MM.1S (cell line): ENCODE measurements at regions not wholly inside any gene's neighbourhood (a gene's known extent, or its start where the extent isn't known, plus 50 kb on each side); places are given as distances from the start of the nearest gene placed in this dataset.

ENCODE experiments used
- DNase-seq: peaks from one replicate; pipeline ENCODE4 v3.0.0-alpha.2; 2015
- H2AFZ ChIP-seq: fragments of 300-600 bp; sonication (generic); 2 replicates; pipeline ENCODE4 v1.6.0; 2016; ENCODE audit warnings: antibody characterized with exemption, low read length
- H3F3A ChIP-seq: fragments of 300-600 bp; sonication (generic); 2 replicates; pipeline ENCODE4 v1.6.1; 2016; ENCODE audit warnings: mild to moderate bottlenecking, antibody characterized with exemption, low read length, moderate library complexity, mixed read lengths; ENCODE audit not compliant: insufficient read depth
- H3K27ac ChIP-seq: fragments of 300-600 bp; sonication (generic); 2 replicates; pipeline ENCODE4 v1.5.1; 2016; ENCODE audit warnings: mild to moderate bottlenecking, low read length
- H3K27me3 ChIP-seq: fragments of 300-600 bp; sonication (generic); replicated peaks from 2 replicates; pipeline ENCODE4 v1.6.0; 2016; ENCODE audit warnings: low read length; ENCODE audit not compliant: insufficient read depth
- H3K36me3 ChIP-seq: fragments of 300-600 bp; sonication (generic); replicated peaks from 2 replicates; pipeline ENCODE4 v1.6.1; 2016; ENCODE audit warnings: mild to moderate bottlenecking, low read length, mixed read lengths; ENCODE audit not compliant: insufficient read depth
- H3K4me1 ChIP-seq: fragments of 300-600 bp; sonication (generic); 2 replicates; pipeline ENCODE4 v1.6.1; 2016; ENCODE audit warnings: low read length, mixed read lengths
- H3K4me2 ChIP-seq: fragments of 300-600 bp; sonication (generic); 2 replicates; pipeline ENCODE4 v1.6.0; 2016; ENCODE audit warnings: low read depth, low read length
- H3K4me3 ChIP-seq: fragments of 300-600 bp; sonication (generic); 2 replicates; pipeline ENCODE4 v1.5.1; 2016; ENCODE audit warnings: low read length, mixed read lengths
- H3K79me2 ChIP-seq: fragments of 300-600 bp; sonication (generic); 2 replicates; pipeline ENCODE4 v1.6.1; 2016; ENCODE audit warnings: mixed run types, low read length, mixed read lengths
- H3K9ac ChIP-seq: fragments of 300-600 bp; sonication (generic); 2 replicates; pipeline ENCODE4 v1.6.1; 2016; ENCODE audit warnings: low read length, mixed read lengths
- H3K9me2 ChIP-seq: fragments of 300-600 bp; sonication (generic); replicated peaks from 2 replicates; pipeline ENCODE4 v1.6.1; 2016; ENCODE audit warnings: mild to moderate bottlenecking, low read length, mixed read lengths; ENCODE audit not compliant: insufficient read depth
- H3K9me3 ChIP-seq: fragments of 300-600 bp; sonication (generic); replicated peaks from 2 replicates; pipeline ENCODE4 v1.6.1; 2016; ENCODE audit warnings: mild to moderate bottlenecking, low read length, mixed read lengths; ENCODE audit not compliant: insufficient read depth
- H4K20me1 ChIP-seq: fragments of 300-600 bp; sonication (generic); 2 replicates; pipeline ENCODE4 v1.6.1; 2016; ENCODE audit warnings: mild to moderate bottlenecking, low read length, moderate library complexity, mixed read lengths; ENCODE audit not compliant: insufficient read depth
- EZH2 ChIP-seq: fragments of 300-600 bp; sonication (generic); optimal IDR thresholded peaks from 2 replicates; pipeline ENCODE3; 2017; ENCODE audit warnings: low read depth, mild to moderate bottlenecking, antibody characterized with exemption, low read length, mixed read lengths
- EZH2phosphoT487 ChIP-seq: fragments of 300-600 bp; sonication (generic); IDR thresholded peaks from 2 replicates; pipeline ENCODE4 v1.6.1; 2018; ENCODE audit warnings: antibody characterized with exemption, low read length
- TF ChIP-seq, protein P1 (sequence below): fragments of 300-600 bp; sonication (generic); IDR thresholded peaks from 2 replicates; pipeline ENCODE4 v1.5.1; 2016; ENCODE audit warnings: antibody characterized with exemption, low read length, mixed read lengths

DNA sequence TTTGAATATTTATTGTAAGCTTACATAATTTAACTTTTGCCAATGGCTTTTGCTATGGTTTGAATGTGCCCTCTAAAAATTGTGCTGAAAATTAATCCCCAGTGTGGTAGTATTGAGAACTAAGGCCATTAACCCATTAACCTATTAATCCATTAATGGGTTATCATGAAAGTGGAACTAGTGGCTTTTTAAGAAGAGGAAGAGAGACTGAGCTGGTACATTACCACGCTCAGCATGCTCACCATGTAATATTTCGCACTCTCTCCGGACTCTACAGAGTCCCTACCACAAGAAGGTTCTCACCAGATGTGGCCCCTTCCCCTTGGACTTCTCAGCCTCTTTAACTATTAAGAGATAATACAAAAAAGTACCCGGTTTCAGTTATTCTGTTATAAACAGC, 164.4 kb upstream of the ZRANB2 start:
- Histone ChIP-seq H3K27ac (no peak overlapping the region), H3K9ac (no peak overlapping the region), H3K27me3 (no peaks in the 10 kb centered on the region), H3K36me3 (no peaks in the 10 kb centered on the region), H3K9me2 (no peaks in the 10 kb centered on the region), H3K4me1 (no peaks in the 10 kb centered on the region), H3K4me2 (no peak overlapping the region), H3K9me3 (no peaks in the 10 kb centered on the region), H3F3A (no peaks in the 10 kb centered on the region), H3K79me2 (no peaks in the 10 kb centered on the region), H4K20me1 (no peaks in the 10 kb centered on the region), H2AFZ (no peak overlapping the region), H3K4me3 (no peak overlapping the region)
- TF ChIP-seq, protein P1, sequence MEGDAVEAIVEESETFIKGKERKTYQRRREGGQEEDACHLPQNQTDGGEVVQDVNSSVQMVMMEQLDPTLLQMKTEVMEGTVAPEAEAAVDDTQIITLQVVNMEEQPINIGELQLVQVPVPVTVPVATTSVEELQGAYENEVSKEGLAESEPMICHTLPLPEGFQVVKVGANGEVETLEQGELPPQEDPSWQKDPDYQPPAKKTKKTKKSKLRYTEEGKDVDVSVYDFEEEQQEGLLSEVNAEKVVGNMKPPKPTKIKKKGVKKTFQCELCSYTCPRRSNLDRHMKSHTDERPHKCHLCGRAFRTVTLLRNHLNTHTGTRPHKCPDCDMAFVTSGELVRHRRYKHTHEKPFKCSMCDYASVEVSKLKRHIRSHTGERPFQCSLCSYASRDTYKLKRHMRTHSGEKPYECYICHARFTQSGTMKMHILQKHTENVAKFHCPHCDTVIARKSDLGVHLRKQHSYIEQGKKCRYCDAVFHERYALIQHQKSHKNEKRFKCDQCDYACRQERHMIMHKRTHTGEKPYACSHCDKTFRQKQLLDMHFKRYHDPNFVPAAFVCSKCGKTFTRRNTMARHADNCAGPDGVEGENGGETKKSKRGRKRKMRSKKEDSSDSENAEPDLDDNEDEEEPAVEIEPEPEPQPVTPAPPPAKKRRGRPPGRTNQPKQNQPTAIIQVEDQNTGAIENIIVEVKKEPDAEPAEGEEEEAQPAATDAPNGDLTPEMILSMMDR = no peak
- DNase-seq = no peak

DNA sequence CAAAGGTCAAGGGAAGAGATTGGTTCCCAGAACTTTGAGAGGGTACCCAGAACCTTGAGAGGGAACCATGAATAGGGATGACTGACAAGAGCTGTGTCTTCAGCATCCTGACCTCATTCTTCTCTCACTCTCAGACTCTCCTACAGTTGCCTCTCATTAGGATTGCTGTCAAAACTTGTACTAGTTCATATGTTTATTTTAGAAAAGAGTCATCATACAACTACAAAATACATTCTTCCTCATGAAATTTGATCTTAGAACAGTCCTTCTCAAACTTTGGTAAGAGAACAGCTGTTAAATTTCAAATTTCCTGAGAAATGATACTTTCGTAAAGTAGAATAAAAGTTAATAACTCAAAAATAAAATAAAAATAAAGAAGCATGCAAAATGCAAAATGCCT, 161.4 kb upstream of the ZRANB2 start:
- H3K36me3 ChIP-seq = no peaks in the 10 kb centered on the region
- H3K4me2 ChIP-seq = no peak overlapping the region
- TF ChIP-seq EZH2 = no peak
- TF ChIP-seq EZH2phosphoT487 = no peak
- TF ChIP-seq, protein P1 = no peak
- H2AFZ ChIP-seq = no peak overlapping the region
- H3K27me3 ChIP-seq = no peaks in the 10 kb centered on the region
- no peaks in the 10 kb centered on the region for H3K9me3 ChIP-seq
- no peaks in the 10 kb centered on the region for H3K79me2 ChIP-seq
- no peaks in the 10 kb centered on the region for H4K20me1 ChIP-seq
- H3K4me1 ChIP-seq = no peaks in the 10 kb centered on the region
- no peak overlapping the region for H3K27ac ChIP-seq
- no peak overlapping the region for H3K9ac ChIP-seq
- DNase-seq = no peak
- H3K4me3 ChIP-seq = no peak overlapping the region
- H3F3A ChIP-seq = no peaks in the 10 kb centered on the region
- H3K9me2 ChIP-seq = no peaks in the 10 kb centered on the region

DNA sequence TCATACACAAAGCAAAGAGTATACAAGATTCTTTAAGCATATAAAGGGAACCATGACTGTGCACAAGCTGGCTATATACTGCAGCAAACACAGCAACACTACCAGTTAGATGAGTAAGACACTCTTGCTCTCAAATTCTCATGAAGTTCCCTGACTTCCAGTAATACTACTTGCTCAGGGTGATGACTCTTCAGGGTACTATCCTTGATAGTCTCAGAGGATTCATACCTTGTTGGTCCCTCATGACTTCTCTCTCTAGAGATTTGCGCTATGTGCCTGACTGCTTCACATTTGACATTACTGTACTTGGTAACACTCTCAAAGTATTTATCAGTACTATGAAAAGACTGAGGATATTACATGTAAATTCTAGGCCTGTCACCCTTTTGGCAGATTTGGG, 159.8 kb upstream of the ZRANB2 start:
- H4K20me1 ChIP-seq = no peaks in the 10 kb centered on the region
- no peaks in the 10 kb centered on the region for H3K79me2 ChIP-seq
- no peaks in the 10 kb centered on the region for H3K27me3 ChIP-seq
- H3K4me1 ChIP-seq = no peaks in the 10 kb centered on the region
- no peaks in the 10 kb centered on the region for H3F3A ChIP-seq
- H3K36me3 ChIP-seq = no peaks in the 10 kb centered on the region
- TF ChIP-seq, protein P1 = no peak
- TF ChIP-seq EZH2phosphoT487 (no peak), EZH2 (no peak)
- no peak overlapping the region for H3K9ac ChIP-seq
- H3K9me3 ChIP-seq = no peaks in the 10 kb centered on the region
- no peak overlapping the region for H3K27ac ChIP-seq
- no peak overlapping the region for H3K4me3 ChIP-seq
- no peaks in the 10 kb centered on the region for H3K9me2 ChIP-seq
- DNase-seq = no peak
- H3K4me2 ChIP-seq = no peak overlapping the region
- no peak overlapping the region for H2AFZ ChIP-seq

DNA sequence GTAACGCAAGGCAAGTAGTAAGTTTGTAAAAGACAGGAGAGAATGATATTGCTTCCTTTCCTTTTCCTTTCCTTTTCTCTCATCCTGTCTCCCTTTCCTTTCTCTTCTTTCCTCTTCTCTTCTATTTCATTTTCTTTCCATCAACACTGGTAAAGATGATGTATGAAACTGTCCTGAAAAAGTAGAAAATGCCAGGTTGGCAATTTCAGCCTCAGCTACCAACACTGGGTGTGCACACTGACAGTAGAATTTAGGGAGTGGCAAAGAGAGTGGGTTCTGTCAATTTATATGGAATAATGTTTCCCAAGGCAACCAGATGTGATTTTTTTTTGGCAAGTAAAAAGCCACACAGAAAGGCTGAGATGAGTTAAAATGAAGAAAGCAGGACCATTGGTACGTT, 155.7 kb upstream of the ZRANB2 start:
- no peak overlapping the region for H3K4me3 ChIP-seq
- H3K27ac ChIP-seq = no peak overlapping the region
- DNase-seq = no peak
- H3K9me2 ChIP-seq = no peaks in the 10 kb centered on the region
- no peaks in the 10 kb centered on the region for H4K20me1 ChIP-seq
- H3K27me3 ChIP-seq = no peaks in the 10 kb centered on the region
- no peak overlapping the region for H2AFZ ChIP-seq
- H3F3A ChIP-seq = no peaks in the 10 kb centered on the region
- H3K4me1 ChIP-seq = no peaks in the 10 kb centered on the region
- no peaks in the 10 kb centered on the region for H3K79me2 ChIP-seq
- H3K4me2 ChIP-seq = no peak overlapping the region
- no peaks in the 10 kb centered on the region for H3K9me3 ChIP-seq
- TF ChIP-seq EZH2 (no peak), EZH2phosphoT487 (no peak)
- TF ChIP-seq, protein P1 = no peak
- no peak overlapping the region for H3K9ac ChIP-seq
- no peaks in the 10 kb centered on the region for H3K36me3 ChIP-seq
